ENCODE measurements at regions not wholly inside any gene's neighbourhood (a gene's known extent, or its start where the extent isn't known, plus 50 kb on each side); places are given as distances from the start of the nearest gene placed in this dataset.

- no peak for TF ChIP-seq CTCF (IDR thresholded peaks at IDR 0.05; ENCODE audit: low read length, missing control alignments)
- DNase-seq (ENCODE audit: low read depth), result no peak
- no peak overlapping the region for H3K4me3 ChIP-seq (replicated peaks; ENCODE audit: low read depth, low read length)
Observed at GRCh38 chr9:86512929-86513328, 158.7 kb upstream of the TUT7 start.

DNA sequence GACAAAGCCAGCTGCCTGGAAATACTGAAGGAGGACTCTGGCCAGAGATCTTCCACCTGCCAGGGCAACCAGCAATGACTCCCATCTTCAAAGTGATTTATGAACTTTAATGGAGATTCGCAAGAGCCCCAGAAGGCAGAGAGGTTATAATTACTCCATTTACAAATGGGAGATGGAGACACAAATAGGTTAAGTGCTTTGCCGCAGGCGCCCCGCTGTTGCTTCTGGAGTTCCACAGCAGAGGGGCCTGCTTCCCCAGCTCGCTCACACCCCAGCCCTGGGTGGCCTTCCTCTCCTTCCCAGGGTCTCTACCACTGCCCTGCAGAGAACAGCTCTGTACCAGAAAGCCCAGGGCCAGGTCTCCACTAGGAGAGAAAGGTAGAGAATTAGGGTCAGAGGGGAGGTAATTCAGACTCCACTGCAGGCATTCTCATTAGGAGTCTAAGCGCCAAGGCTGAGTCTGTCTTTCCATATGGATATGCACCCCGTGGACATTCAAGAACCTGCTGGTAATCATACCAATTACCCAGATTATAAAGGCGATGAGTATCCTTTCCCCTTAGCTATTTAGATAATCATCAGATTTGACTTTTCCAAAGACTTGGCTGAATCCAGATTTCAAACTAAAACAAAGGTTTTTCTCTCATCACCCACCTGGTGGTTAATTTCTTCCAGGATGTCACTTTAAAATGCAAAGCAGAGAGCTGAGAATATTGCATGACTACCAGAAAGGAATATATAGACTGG lies 157.6 kb upstream of the TUT7 start:
- no peak overlapping the region for H3K4me3 ChIP-seq (replicated peaks; ENCODE audit: low read depth, low read length)
- no peak for TF ChIP-seq CTCF (IDR thresholded peaks at IDR 0.05; ENCODE audit: low read length, missing control alignments)
- no peak for DNase-seq (ENCODE audit: low read depth)

DNA sequence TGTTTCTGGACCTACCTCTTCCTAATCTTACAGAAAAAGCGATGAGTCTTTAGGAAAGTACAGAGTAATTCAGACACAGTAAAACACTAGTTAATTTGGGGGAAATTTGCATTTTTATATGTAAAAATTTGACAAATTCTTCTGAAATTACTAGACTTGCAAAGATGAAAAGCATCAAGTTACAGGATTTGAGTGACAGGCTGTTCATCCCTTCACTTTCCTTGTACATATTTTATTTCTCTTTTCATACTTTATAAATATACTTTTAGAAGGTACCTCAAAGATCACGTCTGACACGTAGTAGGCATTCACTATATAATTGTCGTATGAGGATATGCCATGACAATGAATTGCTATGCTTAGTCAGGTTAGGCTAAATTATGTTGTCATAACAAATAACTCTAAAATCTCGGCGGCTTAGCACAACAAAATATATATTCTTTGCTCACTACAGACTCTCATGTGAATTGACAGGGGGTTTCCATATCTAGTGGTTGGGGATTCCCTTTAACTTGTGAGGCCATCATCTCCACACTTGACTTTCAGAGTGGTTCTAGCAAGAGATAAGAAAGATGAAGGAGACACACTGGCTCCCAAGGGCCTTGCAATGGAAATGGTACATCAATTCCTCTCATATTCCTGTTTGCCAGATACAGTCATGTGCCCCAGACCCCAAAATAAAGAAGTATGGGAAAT lies 154.1 kb upstream of the TUT7 start:
- DNase-seq (ENCODE audit: low read depth), result no peak
- H3K4me3 ChIP-seq (replicated peaks; ENCODE audit: low read depth, low read length), result no peak overlapping the region
- TF ChIP-seq CTCF (IDR thresholded peaks at IDR 0.05; ENCODE audit: low read length, missing control alignments), result no peak

DNA sequence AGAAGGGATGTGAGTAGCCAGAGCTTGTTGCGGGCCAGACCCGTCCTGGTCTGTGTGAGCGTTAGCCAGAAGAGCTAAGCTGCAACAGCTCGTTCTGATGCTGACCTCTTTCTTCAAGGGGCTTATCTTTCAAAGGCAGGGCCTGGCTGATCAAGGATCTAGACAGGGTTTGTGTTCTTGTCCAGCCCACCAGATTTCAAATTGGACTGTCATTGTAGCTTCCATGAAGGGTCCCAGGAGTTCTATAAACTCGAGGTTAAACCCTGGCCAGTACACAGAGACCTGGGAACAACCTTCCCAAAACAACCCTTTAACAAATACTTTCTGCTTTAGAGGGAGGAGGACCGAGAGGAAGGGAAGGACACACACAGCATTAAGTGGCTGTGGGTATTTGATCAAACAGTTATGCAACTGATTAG lies 153.0 kb upstream of the TUT7 start:
- DNase-seq (ENCODE audit: low read depth), result no peak
- no peak overlapping the region for H3K4me3 ChIP-seq (replicated peaks; ENCODE audit: low read depth, low read length)
- TF ChIP-seq CTCF (IDR thresholded peaks at IDR 0.05; ENCODE audit: low read length, missing control alignments), result no peak

DNA sequence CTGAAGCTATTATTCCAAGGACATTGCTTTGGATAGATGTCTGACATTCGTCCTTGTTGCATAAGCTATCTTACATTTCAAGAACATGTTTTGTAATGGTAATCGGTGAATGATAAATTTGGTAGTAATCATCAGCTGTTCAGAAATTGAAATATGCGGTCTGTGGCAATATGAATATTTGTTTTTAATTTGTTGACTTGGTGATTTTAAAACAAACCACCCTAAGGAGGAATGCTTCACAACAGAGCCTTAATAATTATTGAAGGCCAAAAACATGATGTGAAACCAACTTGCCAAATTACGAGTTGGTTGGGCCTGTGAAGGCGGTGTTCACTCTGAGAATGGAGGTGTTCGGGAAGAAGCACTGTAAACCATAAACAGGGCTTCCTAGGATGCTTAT lies 149.7 kb upstream of the TUT7 start:
- no peak for DNase-seq (ENCODE audit: low read depth)
- no peak overlapping the region for H3K4me3 ChIP-seq (replicated peaks; ENCODE audit: low read depth, low read length)
- no peak for TF ChIP-seq CTCF (IDR thresholded peaks at IDR 0.05; ENCODE audit: low read length, missing control alignments)

GRCh38 chr9:86503314-86503713 lies 149.1 kb upstream of the TUT7 start:
- no peak for DNase-seq (ENCODE audit: low read depth)
- H3K4me3 ChIP-seq (replicated peaks; ENCODE audit: low read depth, low read length), result no peak overlapping the region
- TF ChIP-seq CTCF (IDR thresholded peaks at IDR 0.05; ENCODE audit: low read length, missing control alignments), result no peak

Measured in fibroblast of pulmonary artery (primary cell).